Neural progenitor cell (in vitro differentiated cells): ENCODE measurements at regions not wholly inside any gene's neighbourhood (a gene's known extent, or its start where the extent isn't known, plus 50 kb on each side); places are given as distances from the start of the nearest gene placed in this dataset.
"Not testable (repeated sequence)": the region's sequence is repeated elsewhere in the genome, so short reads cannot be mapped to it uniquely, and the experiment has no call there.

Source experiments
- CTCF ChIP-seq: fragments of 200-600 bp; sonication (generic); IDR thresholded peaks from 2 replicates; pipeline ENCODE4 v1.5.1; 2017; ENCODE audit warnings: antibody characterized with exemption, mild to moderate bottlenecking
- EZH2 ChIP-seq: fragments of 200-600 bp; sonication (generic); IDR thresholded peaks from 2 replicates; pipeline ENCODE4 v1.6.1; 2017; ENCODE audit warnings: antibody characterized with exemption, mild to moderate bottlenecking, moderate library complexity
- EZH2phosphoT487 ChIP-seq: fragments of 200-600 bp; sonication (generic); IDR thresholded peaks from 2 replicates; pipeline ENCODE4 v1.6.1; 2017; ENCODE audit warnings: antibody characterized with exemption

GRCh38 chr15:31636911-31637310 is 310.3 kb downstream of the KLF13 start:
- not testable (repeated sequence) for TF ChIP-seq EZH2, CTCF, EZH2phosphoT487
